OCI-LY7 (cell line): ENCODE measurements at regions not wholly inside any gene's neighbourhood (a gene's known extent, or its start where the extent isn't known, plus 50 kb on each side); places are given as distances from the start of the nearest gene placed in this dataset.

Source experiments
- EZH2phosphoT487 ChIP-seq: fragments of 200-600 bp; sonication (generic); IDR thresholded peaks from 2 replicates; pipeline ENCODE4 v1.6.1; 2018; ENCODE audit warnings: low read depth, borderline replicate concordance, mild to moderate bottlenecking, mixed run types, antibody characterized with exemption, low read length, moderate library complexity, mixed read lengths
- TF ChIP-seq, protein P1 (sequence below): fragments of 200-600 bp; sonication (generic); conservative IDR thresholded peaks from 2 replicates; pipeline ENCODE4 v1.5.1; 2014; ENCODE audit warnings: mild to moderate bottlenecking, antibody characterized with exemption, low read length, moderate library complexity, mixed read lengths

DNA sequence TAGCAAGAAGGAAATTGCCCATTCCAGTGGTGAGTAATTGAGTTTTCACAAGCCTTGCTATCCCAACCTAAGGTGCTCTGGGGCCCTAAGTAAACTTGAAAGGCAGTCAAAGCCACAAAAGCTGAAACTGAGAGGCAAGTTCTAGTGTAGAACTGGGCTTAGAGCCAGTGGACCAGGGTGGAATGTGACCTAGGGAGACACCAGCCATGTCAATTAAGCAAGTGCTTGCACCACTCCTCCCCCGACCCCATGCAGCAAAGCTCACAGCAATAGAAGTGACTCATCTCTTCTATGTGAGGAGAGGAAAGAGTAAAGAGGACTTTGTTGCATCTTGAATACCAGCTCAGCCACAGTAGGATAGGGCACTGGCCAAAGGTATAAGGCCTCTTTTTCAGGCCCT is 486.1 kb upstream of the POU3F4 start:
- TF ChIP-seq, protein P1, sequence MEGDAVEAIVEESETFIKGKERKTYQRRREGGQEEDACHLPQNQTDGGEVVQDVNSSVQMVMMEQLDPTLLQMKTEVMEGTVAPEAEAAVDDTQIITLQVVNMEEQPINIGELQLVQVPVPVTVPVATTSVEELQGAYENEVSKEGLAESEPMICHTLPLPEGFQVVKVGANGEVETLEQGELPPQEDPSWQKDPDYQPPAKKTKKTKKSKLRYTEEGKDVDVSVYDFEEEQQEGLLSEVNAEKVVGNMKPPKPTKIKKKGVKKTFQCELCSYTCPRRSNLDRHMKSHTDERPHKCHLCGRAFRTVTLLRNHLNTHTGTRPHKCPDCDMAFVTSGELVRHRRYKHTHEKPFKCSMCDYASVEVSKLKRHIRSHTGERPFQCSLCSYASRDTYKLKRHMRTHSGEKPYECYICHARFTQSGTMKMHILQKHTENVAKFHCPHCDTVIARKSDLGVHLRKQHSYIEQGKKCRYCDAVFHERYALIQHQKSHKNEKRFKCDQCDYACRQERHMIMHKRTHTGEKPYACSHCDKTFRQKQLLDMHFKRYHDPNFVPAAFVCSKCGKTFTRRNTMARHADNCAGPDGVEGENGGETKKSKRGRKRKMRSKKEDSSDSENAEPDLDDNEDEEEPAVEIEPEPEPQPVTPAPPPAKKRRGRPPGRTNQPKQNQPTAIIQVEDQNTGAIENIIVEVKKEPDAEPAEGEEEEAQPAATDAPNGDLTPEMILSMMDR, result no peak
- TF ChIP-seq EZH2phosphoT487, result no peak
